Left ventricle myocardium superior (tissue), 1 donor: ENCODE measurements at regions not wholly inside any gene's neighbourhood (a gene's known extent, or its start where the extent isn't known, plus 50 kb on each side); places are given as distances from the start of the nearest gene placed in this dataset.

ENCODE experiments used
- ATAC-seq: fragments of 200-7000 bp; cut with Tn5 transposase; one replicate; pipeline ENCODE4 v1.9.1; 2020; ENCODE audit warnings: mild to moderate bottlenecking, moderate library complexity
- DNase-seq: peaks from one replicate; pipeline ENCODE4 v3.0.0-alpha.2; 2020
- intact Hi-C: fragments of 100-400 bp; cut with micrococcal nuclease; formaldehyde crosslinking; loops from one replicate; pipeline ENCODE4 v1.11.0; 2022
- donor health status: DM: no; HTN: yes; CAD: no; lungs with severe emphysema.

DNA sequence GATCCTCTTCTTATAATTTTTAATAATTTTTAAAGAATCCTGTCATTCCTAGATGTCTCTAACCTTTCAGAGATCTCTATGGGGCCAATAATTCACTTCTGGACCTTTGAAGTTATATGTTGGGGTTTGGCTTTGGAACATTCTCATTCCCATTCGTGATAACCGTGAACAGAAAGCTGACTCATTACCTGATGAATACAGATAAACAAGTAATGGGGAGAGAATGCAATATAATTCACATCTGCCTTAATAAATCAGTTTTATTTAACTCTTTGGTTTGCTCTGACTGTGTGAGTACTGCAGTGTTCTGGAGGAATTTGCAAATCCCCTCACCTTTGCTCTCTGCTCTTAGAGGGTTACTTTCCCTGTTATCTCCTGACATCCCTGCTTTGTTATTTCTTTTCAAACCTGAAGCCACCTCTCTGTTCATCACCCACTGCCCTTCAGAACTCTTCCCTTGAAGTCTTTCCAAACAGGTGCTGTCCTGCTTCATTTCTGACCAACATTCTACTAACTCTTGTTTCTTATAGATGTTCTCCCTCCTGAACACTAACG, 79.6 kb upstream of the SLC38A2 start:
- intact Hi-C loops = no loop called here
- DNase-seq = no peak
- ATAC-seq = no peak

DNA sequence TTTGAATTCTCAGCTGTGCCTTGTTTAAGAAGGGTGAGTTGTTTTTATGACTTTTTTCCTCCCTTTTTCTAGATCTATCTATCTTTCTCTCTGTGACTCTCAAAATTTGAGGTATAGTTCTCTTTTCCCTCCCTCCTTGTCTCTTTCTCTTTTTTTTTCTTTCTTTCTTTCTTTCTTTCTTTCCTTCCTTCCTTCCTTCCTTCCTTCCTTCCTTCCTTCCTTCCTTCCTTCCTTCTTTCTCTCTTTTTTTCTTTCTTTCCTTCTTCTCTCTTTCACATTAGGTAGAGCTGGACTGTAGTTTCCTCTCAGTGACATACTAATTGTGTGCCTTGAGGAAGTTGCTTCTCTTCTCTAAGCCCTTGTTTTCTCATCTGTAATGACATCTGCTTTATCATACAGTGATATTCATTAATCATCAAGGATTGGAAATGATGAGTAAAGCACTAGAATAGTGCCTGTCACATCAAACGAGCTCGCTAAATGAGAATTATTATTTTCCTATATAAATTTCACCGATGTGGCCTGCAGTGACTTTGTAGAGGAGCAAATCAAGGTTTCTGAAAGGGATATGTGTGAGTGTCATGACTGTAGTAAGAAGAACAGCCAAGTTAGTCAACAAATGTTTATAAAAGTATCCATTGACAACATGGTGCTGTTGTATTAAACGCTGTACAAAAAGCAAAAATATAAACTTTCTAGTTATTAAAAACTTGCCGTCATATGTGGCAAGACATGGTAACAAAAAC, 78.9 kb upstream of the SLC38A2 start:
- DNase-seq (no peak), ATAC-seq (no peak)
- intact Hi-C loops = no loop called here

DNA sequence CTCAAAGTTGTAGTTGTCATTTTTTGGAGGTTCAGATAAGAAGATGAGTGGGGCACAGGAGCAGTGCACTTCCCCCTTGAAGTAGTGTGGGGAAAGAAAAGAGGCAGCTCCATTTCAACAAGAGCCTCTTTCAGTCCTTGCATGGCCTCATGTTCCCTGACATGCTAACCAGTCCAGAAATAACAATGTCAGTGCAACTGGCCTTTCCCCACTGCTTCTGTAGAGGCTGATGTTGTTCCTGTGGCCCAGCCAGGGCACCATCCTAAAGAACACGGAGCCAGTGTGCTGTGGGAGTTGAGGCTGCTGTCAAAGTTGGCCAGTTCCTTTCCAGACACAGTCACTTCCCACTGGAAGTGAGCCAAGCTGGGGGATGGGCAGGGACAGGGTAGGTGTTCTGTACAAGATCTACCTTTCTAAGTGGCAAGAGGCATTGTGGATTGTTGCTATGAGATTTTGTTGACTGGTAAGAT, 77.7 kb upstream of the SLC38A2 start:
- intact Hi-C loops = no loop called here
- peak; percentile 95 for ATAC-seq

DNA sequence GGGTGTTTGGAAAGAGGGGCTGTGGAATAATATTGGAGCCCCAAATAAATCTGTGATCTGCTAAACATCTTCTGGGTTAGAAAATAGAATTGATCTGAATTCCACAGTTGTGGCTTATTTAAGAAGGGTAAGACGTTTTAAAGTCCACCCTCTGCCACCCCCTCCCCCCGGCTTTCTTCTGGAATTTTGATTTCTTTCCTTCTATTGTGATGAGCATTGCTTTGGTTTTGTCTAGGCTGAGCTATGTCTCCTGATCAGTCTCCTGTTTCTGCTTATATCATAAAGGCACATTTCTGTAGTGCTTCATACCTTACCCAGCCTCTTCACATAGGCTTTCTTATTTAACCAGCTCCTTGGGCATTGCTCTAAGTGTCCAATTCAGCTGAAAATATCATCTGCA, 77.3 kb upstream of the SLC38A2 start:
- intact Hi-C loops = no loop called here
- DNase-seq = no peak
- ATAC-seq = no peak

More for the DNA sequence above, 77.7 kb upstream of the SLC38A2 start:
- peak; percentile 84 for DNase-seq

DNA sequence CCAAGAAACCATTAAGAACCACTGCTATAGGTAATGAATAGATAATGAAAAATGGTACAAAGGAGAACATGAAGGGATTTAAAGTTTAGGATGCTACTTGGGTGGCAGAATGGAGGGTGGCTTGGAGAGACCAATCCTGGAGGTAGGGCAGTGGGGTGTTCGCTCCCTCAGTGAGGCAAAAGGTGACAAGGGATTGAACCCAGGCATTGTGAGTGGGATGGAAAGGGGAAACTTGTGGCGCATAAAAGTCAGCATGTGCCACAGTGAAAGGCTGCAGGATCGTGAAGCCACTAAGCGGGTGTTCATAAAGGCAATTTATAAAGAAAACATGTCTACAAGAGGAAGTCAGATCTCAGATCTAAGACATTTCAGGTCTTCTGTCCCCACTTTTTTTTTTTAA, 76.7 kb upstream of the SLC38A2 start:
- ATAC-seq (no peak), DNase-seq (no peak)
- intact Hi-C loops = no loop called here

DNA sequence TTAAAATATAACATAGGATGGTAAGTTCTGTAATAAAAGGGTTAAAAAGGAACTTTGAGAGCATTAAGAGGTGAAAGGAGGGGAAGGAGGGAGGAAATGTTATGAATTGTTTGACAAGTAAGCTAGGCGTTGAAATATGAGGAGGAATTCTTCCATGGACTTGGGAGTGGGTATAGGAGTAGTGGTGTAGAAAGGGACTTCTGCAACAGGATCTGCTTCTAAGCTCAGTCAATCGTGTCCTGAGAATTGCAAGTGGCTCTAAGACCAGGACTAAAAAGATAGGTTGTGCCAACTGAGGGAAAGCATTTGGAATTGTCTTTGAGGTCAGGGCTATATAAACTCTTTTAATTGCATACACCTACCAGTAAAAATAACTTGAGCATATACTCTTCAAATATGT, 74.1 kb upstream of the SLC38A2 start:
- intact Hi-C loops = no loop called here
- DNase-seq = no peak
- ATAC-seq = no peak

DNA sequence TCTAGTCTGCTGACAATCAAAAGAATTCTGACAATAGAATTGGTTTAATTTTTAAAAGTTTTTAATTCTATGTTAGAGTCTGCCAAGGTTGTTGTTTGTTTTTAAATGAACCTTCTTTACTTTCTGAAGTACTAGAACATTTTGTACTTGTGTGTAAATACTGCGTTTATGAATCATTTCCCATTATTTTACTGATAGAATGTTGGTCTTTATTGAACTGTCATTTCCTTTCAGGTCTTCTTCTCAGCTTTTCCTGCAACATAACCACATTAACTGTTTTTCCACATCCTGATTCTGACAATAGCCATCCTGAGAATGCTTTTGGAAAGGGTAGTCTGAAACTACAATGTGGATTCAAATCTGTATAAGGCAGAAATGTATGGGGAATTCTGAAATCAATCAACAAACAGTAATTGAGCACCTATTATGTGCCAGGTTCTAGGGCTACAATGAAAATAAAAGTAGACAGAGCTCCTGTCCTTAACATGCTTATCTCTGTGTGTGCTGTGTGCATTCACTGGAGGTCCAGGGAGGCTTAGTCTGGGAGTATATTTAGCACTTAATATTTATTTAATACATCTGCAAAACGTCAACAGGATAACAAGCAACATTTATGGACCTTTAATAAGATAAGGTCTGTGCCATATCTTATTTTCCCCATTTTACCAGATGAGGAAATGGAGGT, 73.1 kb upstream of the SLC38A2 start:
- ATAC-seq = no peak

DNA sequence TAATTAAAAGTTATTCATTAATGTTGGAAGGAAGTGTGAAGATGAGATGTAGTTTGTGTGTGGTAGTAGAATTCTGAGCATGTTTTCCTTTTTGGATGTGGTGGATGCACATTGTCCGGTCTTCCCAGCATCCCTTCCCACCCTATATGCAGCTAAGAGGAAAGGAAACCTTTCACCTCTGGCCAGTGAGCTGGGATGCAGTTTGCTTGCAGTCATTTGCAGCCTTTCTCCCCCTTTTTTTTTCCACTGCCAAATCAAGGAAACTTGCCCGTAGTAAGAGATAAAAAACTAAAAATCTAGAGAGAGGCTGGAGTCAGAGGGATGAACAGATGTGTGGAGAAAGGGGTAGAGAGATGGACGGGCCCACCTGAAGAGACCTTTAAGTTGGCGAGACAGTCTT, 72.5 kb upstream of the SLC38A2 start:
- no peak for DNase-seq
- ATAC-seq = no peak
- intact Hi-C loops = no loop called here

More for the DNA sequence above, 73.1 kb upstream of the SLC38A2 start:
- intact Hi-C loops = no loop called here
- DNase-seq = no peak

DNA sequence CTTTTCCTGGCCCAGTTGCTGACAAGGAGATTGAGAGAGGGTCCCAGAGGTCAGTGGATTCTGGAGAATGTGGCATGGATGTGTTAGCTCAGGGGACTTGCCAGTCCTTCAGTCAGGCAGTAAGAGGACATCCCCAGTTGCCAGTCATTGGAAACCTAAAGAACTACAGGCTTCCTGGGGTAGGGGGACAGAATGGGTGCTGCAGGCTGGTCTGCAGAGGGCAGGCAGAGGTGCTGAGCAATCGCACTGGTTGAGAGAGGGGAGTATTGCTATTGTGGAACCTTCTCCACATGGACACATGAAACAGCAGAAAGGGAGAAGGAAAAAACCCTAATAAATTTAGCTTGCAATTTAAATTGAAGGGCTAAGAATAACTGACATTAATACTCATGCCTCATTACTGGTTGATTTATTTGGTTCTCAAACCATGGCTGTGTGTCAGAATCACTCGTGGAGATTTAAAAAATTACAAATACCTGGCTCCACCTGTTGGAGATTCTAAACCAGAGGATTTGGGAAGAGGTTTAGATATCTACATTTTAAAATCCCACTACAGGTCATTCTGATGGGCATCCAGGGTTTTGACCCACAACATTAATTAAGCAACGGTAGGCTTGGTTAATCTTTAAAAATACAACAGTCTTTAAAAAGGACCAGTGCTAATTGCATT, 71.2 kb upstream of the SLC38A2 start:
- no peak for ATAC-seq
- intact Hi-C loops = no loop called here

DNA sequence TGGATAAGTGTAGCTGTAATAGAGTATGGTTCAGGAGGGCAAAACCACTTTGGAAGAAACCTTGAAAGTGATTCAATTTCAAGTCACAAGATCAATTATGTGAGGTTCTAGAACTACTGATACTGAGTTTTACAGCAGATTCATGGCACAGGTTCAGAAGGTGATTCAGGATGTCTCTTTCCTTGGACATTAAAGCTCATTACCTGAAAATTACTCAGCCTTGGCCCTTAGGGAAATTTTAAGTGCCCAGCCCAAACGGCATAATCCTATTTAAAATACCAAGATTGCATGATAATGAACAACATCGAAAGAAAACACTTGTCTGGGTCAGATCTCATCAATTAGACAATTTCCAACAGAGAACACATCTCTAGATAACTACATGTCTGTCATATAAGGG, 70.2 kb upstream of the SLC38A2 start:
- intact Hi-C loops = no loop called here
- ATAC-seq (no peak), DNase-seq (no peak)

More for the DNA sequence above, 71.2 kb upstream of the SLC38A2 start:
- no peak for DNase-seq

DNA sequence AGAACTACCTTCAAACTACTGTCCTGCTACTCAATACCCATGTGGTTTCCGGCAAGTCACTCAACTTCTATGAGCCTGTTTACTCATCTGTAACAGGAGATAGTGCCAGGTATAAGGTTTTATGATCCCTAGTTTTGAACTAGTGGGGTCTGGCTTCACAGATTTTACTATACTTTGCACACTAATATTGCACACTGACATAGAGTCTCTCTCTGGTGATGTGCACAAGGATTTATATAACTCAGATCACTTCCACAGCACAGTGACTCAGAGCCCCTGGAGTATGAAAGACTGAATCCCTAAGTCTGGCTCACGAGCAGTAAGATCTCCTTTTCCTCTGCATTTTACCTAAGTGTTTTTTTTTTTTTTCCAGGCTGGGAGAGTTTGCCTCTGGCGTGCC, 69.7 kb upstream of the SLC38A2 start:
- ATAC-seq = no peak
- intact Hi-C loops = no loop called here

DNA sequence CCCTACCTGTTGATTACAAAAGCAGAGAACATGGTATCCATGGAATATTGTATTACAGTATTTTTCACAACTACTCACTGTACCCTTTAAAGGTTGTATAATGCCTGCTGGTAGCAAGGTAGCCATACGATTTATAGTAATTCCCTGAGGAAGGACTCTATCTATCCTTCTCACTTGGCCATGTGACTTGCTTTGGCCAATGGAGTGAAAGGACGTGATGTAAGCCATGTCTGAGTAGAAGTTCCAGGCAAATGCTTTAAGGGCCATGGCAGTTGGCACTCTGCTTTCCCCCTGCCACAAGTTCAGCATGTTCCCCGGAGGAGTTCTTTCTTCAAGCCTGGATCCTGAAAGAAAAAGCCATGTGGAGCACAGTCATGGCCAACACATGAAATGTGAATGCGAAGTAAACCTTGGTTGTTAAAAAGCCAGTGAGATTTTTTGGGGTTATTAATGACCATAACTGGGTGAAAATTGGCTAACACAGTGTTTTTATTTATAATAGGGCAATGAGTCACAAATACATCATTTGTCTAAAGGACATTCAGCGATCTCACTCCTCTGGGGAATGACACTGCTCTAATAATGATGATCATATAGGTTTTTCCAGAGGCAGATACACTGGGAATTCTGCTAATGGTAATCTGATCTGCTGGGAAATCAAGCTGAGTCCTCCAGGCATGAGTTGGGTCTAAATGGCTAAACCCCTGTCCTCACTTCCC, 67.4 kb upstream of the SLC38A2 start:
- intact Hi-C loops = no loop called here
- ATAC-seq = no peak
- no peak for DNase-seq

More for the DNA sequence above, 69.7 kb upstream of the SLC38A2 start:
- DNase-seq = no peak

DNA sequence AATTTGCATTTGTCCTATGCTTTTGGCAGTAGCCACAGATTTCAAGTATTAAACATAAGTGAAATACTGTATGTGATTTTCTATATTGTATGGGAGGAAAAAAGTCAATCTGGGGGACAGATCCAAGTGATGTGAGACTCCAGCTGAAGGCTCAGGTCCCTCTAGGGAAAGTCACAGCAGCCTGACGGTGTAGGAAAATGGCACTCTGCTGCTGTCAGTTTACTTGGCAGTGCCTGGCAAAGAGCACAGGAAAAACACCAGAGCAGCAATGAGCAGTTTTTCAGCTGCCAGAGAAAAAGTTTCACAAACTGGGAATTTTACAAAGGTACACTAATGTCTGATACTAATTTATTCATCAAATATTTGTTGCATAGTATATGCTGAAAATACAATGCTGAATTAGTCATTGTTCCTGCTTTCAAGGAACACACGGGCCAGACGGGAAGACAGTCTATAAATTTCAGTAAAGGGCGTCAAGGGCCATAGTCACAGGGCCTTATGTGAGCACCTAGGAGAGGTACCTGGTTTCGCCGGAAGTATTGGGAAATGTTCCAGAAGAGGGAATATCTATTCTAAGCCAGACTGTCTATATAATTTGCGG, 66.2 kb upstream of the SLC38A2 start:
- DNase-seq = no peak
- peak; percentile 68 for ATAC-seq
- intact Hi-C loops = no loop called here

DNA sequence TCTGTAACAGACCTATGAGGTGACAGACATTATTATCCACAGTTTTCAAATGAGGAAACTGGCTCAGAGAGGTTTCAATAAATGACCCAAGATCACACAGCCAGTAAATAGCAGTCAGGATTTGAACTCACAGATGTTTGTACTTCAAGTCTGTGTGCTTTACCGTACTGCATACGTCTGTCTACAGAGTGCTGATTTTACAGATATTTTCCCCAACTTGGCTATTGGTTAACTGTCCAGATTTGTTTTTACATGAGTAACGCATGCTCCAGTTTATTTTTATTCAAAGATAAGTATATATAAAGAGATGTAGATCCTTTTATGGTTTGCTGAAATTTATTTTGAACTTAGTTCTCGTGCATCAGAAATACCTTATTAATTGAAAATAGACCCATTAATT, 65.7 kb upstream of the SLC38A2 start:
- DNase-seq (no peak), ATAC-seq (no peak)
- intact Hi-C loops = no loop called here

DNA sequence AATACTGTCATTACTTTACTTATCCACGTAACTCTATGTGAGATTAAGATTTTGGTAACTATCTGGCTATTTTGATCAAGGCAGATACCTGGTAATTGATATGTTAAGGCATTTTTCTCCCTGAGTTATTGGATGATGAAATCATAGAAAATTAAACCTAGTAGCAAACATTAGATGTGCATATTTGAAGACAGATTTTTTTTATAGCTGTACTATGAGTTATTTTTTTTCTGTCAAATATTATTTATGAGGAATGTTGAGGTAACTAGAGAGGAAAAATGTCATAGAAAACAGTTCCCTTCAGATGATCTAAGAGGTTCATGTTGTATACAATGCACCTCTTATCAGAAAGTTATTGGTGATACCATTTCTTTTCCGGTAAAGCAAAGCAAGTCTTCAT, 64.9 kb upstream of the SLC38A2 start:
- DNase-seq = no peak
- ATAC-seq = no peak
- intact Hi-C loops = no loop called here

DNA sequence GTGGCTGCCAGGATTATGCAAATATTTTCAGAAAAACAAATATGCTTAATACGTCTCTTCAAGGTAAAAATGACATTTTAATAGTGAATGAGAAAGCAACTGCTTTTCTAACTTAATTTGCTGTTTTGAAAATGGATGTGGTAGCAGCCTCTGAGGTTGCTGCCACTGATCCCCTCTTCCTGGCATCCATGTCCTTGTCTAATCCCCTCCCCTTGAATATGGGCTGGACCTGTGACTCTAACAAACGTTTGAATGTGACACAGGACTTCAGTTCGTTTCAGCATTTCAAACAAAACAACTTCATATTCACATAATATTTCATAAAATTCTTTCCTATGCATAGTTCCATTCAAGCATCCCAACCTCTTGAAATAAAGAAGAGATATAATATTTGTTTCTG, 64.2 kb upstream of the SLC38A2 start:
- intact Hi-C loops = no loop called here
- DNase-seq (no peak), ATAC-seq (no peak)

DNA sequence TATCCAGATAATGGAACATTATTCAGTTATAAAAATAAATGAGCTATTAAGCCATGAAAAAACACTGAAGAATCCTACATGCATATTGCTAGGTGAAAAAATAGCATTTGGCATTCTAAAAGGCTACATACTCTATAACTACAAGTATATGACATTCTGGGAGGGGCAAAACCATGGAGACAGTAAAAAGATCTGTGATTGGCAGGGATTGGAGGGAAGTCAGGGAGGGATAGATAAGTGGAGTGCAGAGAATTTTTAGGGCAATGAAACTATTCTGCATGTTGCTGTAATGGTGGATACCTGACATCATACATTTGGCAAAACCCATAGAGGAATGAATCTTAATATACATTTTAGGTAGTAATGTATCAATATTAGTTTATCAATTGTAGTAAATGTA, 63.1 kb upstream of the SLC38A2 start:
- ATAC-seq = no peak
- intact Hi-C loops = no loop called here

DNA sequence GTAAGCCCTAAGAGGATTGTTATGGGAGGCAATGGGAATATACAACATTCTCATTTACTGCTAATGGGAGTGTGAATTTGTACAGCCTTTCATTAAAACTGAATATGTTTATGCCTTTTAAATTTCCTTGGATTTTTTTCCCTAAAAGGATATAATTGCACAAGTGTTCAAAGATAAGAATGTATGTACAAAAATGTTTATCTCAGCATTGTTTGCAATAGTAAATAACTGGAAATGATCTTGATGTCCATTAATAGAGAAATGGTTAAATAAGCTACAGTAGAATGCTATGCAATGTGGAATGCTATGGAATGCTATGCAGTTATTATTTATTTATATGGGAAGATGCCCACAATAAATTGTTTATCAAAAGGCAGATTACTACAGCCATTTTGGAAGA, 62.5 kb upstream of the SLC38A2 start:
- ATAC-seq = no peak
- intact Hi-C loops = no loop called here

More for the DNA sequence above, 63.1 kb upstream of the SLC38A2 start:
- DNase-seq = no peak

DNA sequence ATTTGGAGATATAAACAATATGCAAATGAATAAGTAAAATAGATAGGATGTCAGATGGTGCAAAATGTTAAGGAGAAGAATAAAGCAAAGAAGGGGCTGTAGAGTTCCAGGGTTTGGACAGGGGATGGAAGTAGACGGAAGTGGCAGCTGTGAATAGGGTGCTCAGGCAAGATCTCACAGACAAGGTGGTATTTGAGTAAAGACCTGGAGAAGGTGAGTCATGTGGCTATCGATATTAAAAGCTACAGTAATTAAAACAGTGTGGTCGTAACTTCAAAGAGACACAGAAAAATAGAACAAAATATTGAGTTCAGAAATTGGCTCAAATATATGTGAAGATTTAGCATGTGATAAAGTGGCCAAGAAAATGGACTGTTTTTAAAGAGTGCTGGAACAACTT, 61.3 kb upstream of the SLC38A2 start:
- ATAC-seq (no peak), DNase-seq (no peak)
- intact Hi-C loops = no loop called here

More for the DNA sequence above, 62.5 kb upstream of the SLC38A2 start:
- no peak for DNase-seq
